IgD-negative memory B cell (primary cell): ENCODE measurements at regions not wholly inside any gene's neighbourhood (a gene's known extent, or its start where the extent isn't known, plus 50 kb on each side); places are given as distances from the start of the nearest gene placed in this dataset.
A peak's percentile ranks its signal among the peaks of the same experiment; 100 is the strongest.
"Not testable (repeated sequence)": the region's sequence is repeated elsewhere in the genome, so short reads cannot be mapped to it uniquely, and the experiment has no call there.

Experiments used
- H3K27ac Mint-ChIP-seq, 3 donors: one replicate each; pipeline ENCODE4 v1.8.0; 2020 to 2022; ENCODE audit warnings: mild to moderate bottlenecking in 3 of 3, mixed read lengths in 3 of 3, moderate library complexity in 1 of 3
- H3K27me3 Mint-ChIP-seq: one replicate; pipeline ENCODE4 v1.8.0; 2021; ENCODE audit warnings: mixed read lengths
- H3K36me3 Mint-ChIP-seq: one replicate; pipeline ENCODE4 v1.8.0; 2020; ENCODE audit warnings: mild to moderate bottlenecking, mixed read lengths
- H3K4me1 Mint-ChIP-seq, 3 donors: one replicate each; pipeline ENCODE4 v1.8.0; 2020 to 2022; ENCODE audit warnings: mixed read lengths in 3 of 3, mild to moderate bottlenecking in 1 of 3
- H3K4me3 Mint-ChIP-seq, 4 donors: one replicate each; pipeline ENCODE4 v1.8.0; 2020 to 2022; ENCODE audit warnings: mild to moderate bottlenecking in 4 of 4, mixed read lengths in 4 of 4, moderate library complexity in 3 of 4
- H3K9me3 Mint-ChIP-seq, 3 donors: one replicate each; pipeline ENCODE4 v1.8.0; 2020 to 2021; ENCODE audit warnings: mixed read lengths in 3 of 3, mild to moderate bottlenecking in 1 of 3

GRCh38 chr5:56739990-56740389 is 75.4 kb upstream of the MAP3K1 start:
- H3K9me3 Mint-ChIP-seq, result peaks cover 0 to 8% (median 4%) of the 10 kb centered on the region in 3 donors
- H3K27ac Mint-ChIP-seq, result no peak overlapping the region
- peaks cover 2% of the 10 kb centered on the region for H3K36me3 Mint-ChIP-seq
- no peak overlapping the region for H3K4me3 Mint-ChIP-seq
- peaks cover 31 to 44% (median 40%) of the 10 kb centered on the region in 3 donors for H3K4me1 Mint-ChIP-seq
- no peaks in the 10 kb centered on the region for H3K27me3 Mint-ChIP-seq

GRCh38 chr5:56737951-56738606 is 77.3 kb upstream of the MAP3K1 start:
- Mint-ChIP-seq H3K36me3 (peaks cover 2% of the 10 kb centered on the region), H3K27me3 (no peaks in the 10 kb centered on the region), H3K4me3 (peak overlapping the region in 1 of 4 donors; percentile 29), H3K27ac (peak overlapping the region; percentile 43 to 60 (median 47)), H3K4me1 (peaks cover 40 to 54% (median 44%) of the 10 kb centered on the region in 3 donors), H3K9me3 (peaks cover 0 to 8% (median 0%) of the 10 kb centered on the region in 3 donors)

GRCh38 chr5:56737002-56737621 is 78.2 kb upstream of the MAP3K1 start:
- peak overlapping the region; percentile 54 to 88 (median 76) for H3K4me3 Mint-ChIP-seq
- peaks cover 47 to 62% (median 48%) of the 10 kb centered on the region in 3 donors for H3K4me1 Mint-ChIP-seq
- no peaks in the 10 kb centered on the region for H3K27me3 Mint-ChIP-seq
- peaks cover 2% of the 10 kb centered on the region for H3K36me3 Mint-ChIP-seq
- H3K9me3 Mint-ChIP-seq, result peaks cover 0 to 8% (median 0%) of the 10 kb centered on the region in 3 donors
- peak overlapping the region; percentile 77 to 95 (median 92) for H3K27ac Mint-ChIP-seq

GRCh38 chr5:56735849-56736641 is 79.3 kb upstream of the MAP3K1 start:
- H3K27ac Mint-ChIP-seq, result peak overlapping the region; percentile 77 to 95 (median 92)
- H3K4me3 Mint-ChIP-seq, result peak overlapping the region; percentile 54 to 88 (median 76)
- H3K27me3 Mint-ChIP-seq, result no peaks in the 10 kb centered on the region
- peaks cover 0 to 6% (median 0%) of the 10 kb centered on the region in 3 donors for H3K9me3 Mint-ChIP-seq
- H3K36me3 Mint-ChIP-seq, result no peaks in the 10 kb centered on the region
- H3K4me1 Mint-ChIP-seq, result peaks cover 49 to 64% (median 49%) of the 10 kb centered on the region in 3 donors

- peak overlapping the region; percentile 42 to 92 (median 55) for H3K4me3 Mint-ChIP-seq
- H3K4me1 Mint-ChIP-seq, result peaks cover 56 to 74% (median 58%) of the 10 kb centered on the region in 3 donors
- H3K36me3 Mint-ChIP-seq, result no peaks in the 10 kb centered on the region
- no peaks in the 10 kb centered on the region for H3K27me3 Mint-ChIP-seq
- H3K27ac Mint-ChIP-seq, result peak overlapping the region; percentile 51 to 79 (median 76)
- H3K9me3 Mint-ChIP-seq, result no peaks in the 10 kb centered on the region
Measured at GRCh38 chr5:56734091-56734694, 81.2 kb upstream of the MAP3K1 start.

- H3K27ac Mint-ChIP-seq, result peak overlapping the region; percentile 58 to 79 (median 76)
- no peaks in the 10 kb centered on the region for H3K36me3 Mint-ChIP-seq
- H3K27me3 Mint-ChIP-seq, result no peaks in the 10 kb centered on the region
- peak overlapping the region; percentile 42 to 92 (median 59) for H3K4me3 Mint-ChIP-seq
- peaks cover 62 to 77% (median 63%) of the 10 kb centered on the region in 3 donors for H3K4me1 Mint-ChIP-seq
- H3K9me3 Mint-ChIP-seq, result no peaks in the 10 kb centered on the region
Measured at GRCh38 chr5:56733580-56733979, 81.8 kb upstream of the MAP3K1 start.

- Mint-ChIP-seq H3K4me1 (peaks cover 55 to 66% (median 59%) of the 10 kb centered on the region in 3 donors), H3K4me3 (peak overlapping the region in 1 of 4 donors; percentile 37), H3K9me3 (no peaks in the 10 kb centered on the region)
Measured at GRCh38 chr5:56732121-56732520, 83.2 kb upstream of the MAP3K1 start.

GRCh38 chr5:56731473-56731872 is 83.9 kb upstream of the MAP3K1 start:
- not testable (repeated sequence) for H3K36me3 Mint-ChIP-seq, H3K27me3 Mint-ChIP-seq, H3K4me3 Mint-ChIP-seq, H3K9me3 Mint-ChIP-seq
- Mint-ChIP-seq H3K27ac (peak overlapping the region in 2 of 3 donors; percentile 9 to 56), H3K4me1 (peaks cover 52 to 63% (median 55%) of the 10 kb centered on the region in 3 donors)

More at GRCh38 chr5:56732121-56732520, 83.2 kb upstream of the MAP3K1 start:
- Mint-ChIP-seq H3K36me3 (no peaks in the 10 kb centered on the region), H3K27me3 (no peaks in the 10 kb centered on the region), H3K27ac (peak overlapping the region in 2 of 3 donors; percentile 58 to 76)

GRCh38 chr5:56729488-56729887 is 85.9 kb upstream of the MAP3K1 start:
- Mint-ChIP-seq H3K27me3 (no peaks in the 10 kb centered on the region), H3K4me3 (peak overlapping the region in 3 of 4 donors; percentile 12 to 79 (median 53)), H3K9me3 (no peaks in the 10 kb centered on the region), H3K4me1 (peaks cover 45 to 55% (median 53%) of the 10 kb centered on the region in 3 donors), H3K27ac (peak overlapping the region; percentile 83 to 96 (median 91)), H3K36me3 (peaks cover 2% of the 10 kb centered on the region)

GRCh38 chr5:56725711-56726411 is 89.5 kb upstream of the MAP3K1 start:
- peaks cover 20 to 38% (median 27%) of the 10 kb centered on the region in 3 donors for H3K4me1 Mint-ChIP-seq
- no peaks in the 10 kb centered on the region for H3K27me3 Mint-ChIP-seq
- H3K36me3 Mint-ChIP-seq, result peaks cover 2% of the 10 kb centered on the region
- no peaks in the 10 kb centered on the region for H3K9me3 Mint-ChIP-seq
- H3K27ac Mint-ChIP-seq, result peak overlapping the region; percentile 54 to 90 (median 83)
- peak overlapping the region; percentile 7 to 83 (median 60) for H3K4me3 Mint-ChIP-seq

GRCh38 chr5:56724857-56725256 is 90.5 kb upstream of the MAP3K1 start:
- Mint-ChIP-seq H3K4me1 (peaks cover 18 to 38% (median 25%) of the 10 kb centered on the region in 3 donors), H3K27ac (peak overlapping the region in 1 of 3 donors; percentile 23)
- H3K36me3 Mint-ChIP-seq, H3K9me3 Mint-ChIP-seq, H3K27me3 Mint-ChIP-seq, H3K4me3 Mint-ChIP-seq: not testable (repeated sequence)

GRCh38 chr5:56722317-56722716 is 93.0 kb upstream of the MAP3K1 start:
- Mint-ChIP-seq H3K36me3 (peaks cover 2% of the 10 kb centered on the region), H3K4me1 (peaks cover 5 to 23% (median 18%) of the 10 kb centered on the region in 3 donors), H3K9me3 (no peaks in the 10 kb centered on the region), H3K27ac (no peak overlapping the region), H3K27me3 (peaks cover 1% of the 10 kb centered on the region), H3K4me3 (no peak overlapping the region)

- Mint-ChIP-seq H3K9me3 (no peaks in the 10 kb centered on the region), H3K27ac (no peak overlapping the region)
Measured at GRCh38 chr5:56717253-56717987, 97.9 kb upstream of the MAP3K1 start.

More at GRCh38 chr5:56717253-56717987, 97.9 kb upstream of the MAP3K1 start:
- Mint-ChIP-seq H3K36me3 (no peaks in the 10 kb centered on the region), H3K4me3 (no peak overlapping the region), H3K27me3 (peaks cover 1% of the 10 kb centered on the region), H3K4me1 (peaks cover 8 to 22% (median 18%) of the 10 kb centered on the region in 3 donors)
